GM12875 (cell line): ENCODE measurements at regions not wholly inside any gene's neighbourhood (a gene's known extent, or its start where the extent isn't known, plus 50 kb on each side); places are given as distances from the start of the nearest gene placed in this dataset.

Source experiments
- H3K4me3 ChIP-seq: one replicate; pipeline ENCODE4 v1.5.1; 2011; ENCODE audit warnings: low read depth, low read length, control low read depth
- TF ChIP-seq, protein P1 (sequence below): IDR thresholded peaks from 2 replicates; pipeline ENCODE4 v1.5.1; 2011; ENCODE audit warnings: low read depth, mild to moderate bottlenecking, control low read depth, inconsistent platforms, low read length, moderate library complexity, borderline replicate concordance; ENCODE audit not compliant: insufficient read depth

DNA sequence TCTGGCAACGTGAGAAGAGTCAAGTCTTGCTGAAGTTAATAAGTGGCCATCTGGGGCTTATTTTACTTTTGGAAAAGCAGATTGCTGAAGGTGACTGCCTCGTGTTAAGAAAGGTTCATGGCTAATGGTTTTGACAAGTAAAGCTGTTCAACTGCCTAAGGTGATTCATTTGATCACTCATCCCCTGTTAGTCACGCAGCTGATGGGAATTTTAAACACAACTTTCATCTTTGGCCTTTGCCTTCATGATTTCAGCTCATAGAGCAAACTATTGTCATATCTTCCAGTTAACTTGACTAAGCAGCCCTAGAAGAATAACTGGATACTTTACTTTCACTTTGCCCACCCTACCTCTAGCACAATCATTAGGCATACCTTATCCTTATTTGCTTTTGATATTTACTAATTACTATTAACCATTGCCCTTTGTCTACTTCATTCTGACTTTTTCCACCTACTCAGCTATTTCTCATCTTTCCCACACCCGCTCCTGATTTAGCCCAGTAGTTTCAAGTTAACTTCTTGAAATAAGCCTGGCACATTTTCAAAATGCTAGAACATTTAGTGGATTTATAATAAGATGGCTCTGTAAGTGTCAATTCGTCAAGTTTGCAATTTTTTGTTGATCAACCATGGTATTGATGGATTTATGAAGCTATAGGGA is 170.6 kb upstream of the S100G start:
- TF ChIP-seq, protein P1, sequence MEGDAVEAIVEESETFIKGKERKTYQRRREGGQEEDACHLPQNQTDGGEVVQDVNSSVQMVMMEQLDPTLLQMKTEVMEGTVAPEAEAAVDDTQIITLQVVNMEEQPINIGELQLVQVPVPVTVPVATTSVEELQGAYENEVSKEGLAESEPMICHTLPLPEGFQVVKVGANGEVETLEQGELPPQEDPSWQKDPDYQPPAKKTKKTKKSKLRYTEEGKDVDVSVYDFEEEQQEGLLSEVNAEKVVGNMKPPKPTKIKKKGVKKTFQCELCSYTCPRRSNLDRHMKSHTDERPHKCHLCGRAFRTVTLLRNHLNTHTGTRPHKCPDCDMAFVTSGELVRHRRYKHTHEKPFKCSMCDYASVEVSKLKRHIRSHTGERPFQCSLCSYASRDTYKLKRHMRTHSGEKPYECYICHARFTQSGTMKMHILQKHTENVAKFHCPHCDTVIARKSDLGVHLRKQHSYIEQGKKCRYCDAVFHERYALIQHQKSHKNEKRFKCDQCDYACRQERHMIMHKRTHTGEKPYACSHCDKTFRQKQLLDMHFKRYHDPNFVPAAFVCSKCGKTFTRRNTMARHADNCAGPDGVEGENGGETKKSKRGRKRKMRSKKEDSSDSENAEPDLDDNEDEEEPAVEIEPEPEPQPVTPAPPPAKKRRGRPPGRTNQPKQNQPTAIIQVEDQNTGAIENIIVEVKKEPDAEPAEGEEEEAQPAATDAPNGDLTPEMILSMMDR, result no peak
- no peak overlapping the region for H3K4me3 ChIP-seq

DNA sequence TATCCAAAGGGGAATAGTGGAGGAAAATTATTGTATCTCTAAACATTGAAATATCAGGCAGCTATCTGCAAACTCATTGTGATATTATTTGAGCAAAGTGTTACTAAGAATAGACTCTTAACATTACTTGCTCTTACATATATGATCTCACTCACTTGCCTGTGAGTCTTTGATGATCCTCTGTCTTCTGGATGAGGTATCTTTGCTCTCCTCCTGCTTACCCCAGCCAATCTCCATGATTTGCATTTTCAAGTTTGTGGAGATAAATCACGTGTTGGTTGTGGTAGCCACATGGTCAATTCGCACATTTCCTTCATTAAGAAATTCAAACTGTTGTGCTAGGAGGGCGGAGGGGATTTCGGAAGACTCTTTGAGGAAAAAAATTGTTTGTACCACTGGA is 169.9 kb upstream of the S100G start:
- TF ChIP-seq, protein P1, result no peak

DNA sequence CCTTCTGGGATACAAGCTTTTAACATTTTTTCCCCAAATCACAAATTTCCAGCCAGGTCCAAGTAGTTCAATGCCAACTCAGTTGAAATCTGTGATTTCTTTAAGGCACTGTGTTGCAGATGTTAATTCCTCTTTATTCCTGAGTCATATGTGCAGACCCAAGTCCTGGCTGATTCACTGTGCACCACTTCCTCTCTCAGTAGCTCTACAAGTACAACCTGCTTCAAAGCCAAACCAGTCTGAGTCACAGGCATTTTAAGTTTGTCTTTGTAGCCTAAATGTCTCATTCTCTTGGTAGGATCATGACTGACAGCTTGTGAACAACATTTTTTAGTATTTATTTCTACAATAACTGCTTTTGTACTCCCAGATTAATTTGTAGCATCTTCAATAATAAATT is 165.6 kb upstream of the S100G start:
- TF ChIP-seq, protein P1, result no peak
- H3K4me3 ChIP-seq, result no peak overlapping the region

More for the DNA sequence above, 169.9 kb upstream of the S100G start:
- no peak overlapping the region for H3K4me3 ChIP-seq

DNA sequence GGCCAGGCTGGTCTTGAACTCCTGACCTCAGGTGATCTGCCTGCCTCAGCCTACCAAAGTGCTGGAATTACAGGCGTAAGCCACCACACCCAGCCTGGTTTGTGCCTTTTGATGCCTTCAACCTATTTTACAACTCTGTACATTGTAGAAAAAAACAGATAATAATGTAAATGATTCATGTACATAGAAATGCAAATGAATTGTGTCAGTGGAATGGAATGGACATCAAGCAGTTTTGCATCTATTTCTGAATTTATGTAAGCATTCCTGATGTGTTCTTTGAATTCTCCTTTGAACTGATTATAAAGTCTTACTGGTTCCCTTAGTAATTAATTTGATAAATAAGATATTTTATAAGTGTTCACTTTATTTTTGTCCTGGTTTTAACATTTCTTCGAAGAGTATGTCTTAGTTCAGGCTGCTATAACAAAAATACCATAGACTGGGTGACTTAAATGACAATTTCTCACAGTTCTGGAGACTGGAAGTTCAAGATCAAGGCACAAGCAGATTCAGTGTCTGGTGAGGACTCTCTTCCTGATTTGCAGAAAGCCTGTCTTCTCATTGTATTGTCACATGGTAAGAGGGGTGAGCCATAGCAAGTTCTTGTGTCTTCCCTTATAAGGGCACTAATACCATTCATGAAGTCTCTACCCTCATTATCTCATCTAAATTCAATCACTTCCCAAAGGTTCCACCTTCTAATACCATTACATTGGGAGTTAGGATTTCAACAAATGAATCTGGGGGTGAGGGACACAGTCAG is 162.2 kb upstream of the S100G start:
- TF ChIP-seq, protein P1, result no peak
- H3K4me3 ChIP-seq, result no peak overlapping the region

DNA sequence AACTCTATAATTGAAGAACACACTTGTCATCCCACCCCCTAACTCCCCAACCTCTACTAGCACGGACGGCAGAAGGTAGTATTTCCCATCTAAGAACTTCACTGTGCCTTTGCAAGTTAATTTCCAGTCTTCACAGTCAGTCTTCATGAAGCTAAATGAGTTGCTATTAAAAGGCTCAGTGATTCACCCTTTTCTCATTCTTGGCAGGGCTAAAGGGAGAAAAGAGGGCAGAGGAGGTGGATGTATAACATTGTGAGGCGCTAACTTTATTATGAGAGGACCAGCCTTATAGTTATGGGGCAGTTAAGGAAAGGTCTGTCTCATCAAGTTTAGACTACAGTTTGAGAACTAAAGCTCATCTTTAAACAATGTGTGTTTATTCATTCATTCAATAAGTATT is 161.0 kb upstream of the S100G start:
- H3K4me3 ChIP-seq, result no peak overlapping the region
- TF ChIP-seq, protein P1, result no peak

DNA sequence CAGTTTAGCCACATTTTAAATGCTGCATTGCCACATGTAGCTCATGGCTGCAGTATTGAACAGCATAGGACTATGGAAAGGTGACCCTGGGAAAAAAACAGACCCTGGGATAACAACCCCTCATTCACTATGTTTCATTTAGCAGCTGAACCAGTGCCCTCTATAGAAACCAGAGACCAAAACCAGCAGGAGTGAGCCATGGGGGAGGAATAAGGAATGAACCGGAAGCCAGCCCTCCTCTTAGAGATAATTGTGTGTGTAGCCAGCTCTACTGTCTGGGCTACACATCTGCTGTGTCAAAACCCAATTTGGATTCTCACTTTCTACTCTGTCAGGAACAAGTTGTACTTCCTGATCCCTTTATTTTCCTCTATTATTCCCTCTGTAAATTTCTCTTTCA is 158.5 kb upstream of the S100G start:
- no peak overlapping the region for H3K4me3 ChIP-seq
- TF ChIP-seq, protein P1, result no peak

DNA sequence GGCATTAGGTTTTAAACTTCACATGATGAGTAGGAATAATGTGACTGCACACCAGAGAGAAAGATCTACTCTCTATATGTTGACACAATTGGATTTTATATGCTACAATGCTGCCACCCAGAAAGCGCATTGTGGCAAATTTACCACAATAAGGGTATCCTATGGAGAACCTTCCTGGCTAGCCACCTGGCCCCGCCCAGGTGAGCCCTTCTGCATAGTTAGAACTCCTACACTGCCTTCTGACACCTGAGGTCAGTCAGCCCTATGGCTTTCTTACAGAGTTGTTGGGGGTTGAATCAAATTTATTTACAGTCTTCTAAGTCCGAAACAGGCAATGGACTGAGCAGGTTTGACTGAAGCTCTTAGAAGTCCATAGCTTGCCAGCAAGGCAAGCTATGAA is 153.8 kb upstream of the S100G start:
- TF ChIP-seq, protein P1, result no peak
- no peak overlapping the region for H3K4me3 ChIP-seq
